Subcutaneous abdominal adipose tissue (tissue), 5 donors: ENCODE measurements at regions not wholly inside any gene's neighbourhood (a gene's known extent, or its start where the extent isn't known, plus 50 kb on each side); places are given as distances from the start of the nearest gene placed in this dataset.

Experiments
- H3K27ac ChIP-seq: one replicate; pipeline ENCODE4 v1.7.0; 2013; ENCODE audit warnings: low read depth, mild to moderate bottlenecking, inconsistent platforms, low read length, moderate library complexity
- H3K27me3 ChIP-seq, 5 donors: one replicate each; pipeline ENCODE4 v1.7.0; 2013; ENCODE audit warnings: low read length in 5 of 5, inconsistent platforms in 1 of 5; ENCODE audit not compliant: control insufficient read depth in 5 of 5, insufficient read depth in 4 of 5
- H3K36me3 ChIP-seq, 5 donors: one replicate each; pipeline ENCODE4 v1.7.0; 2013; ENCODE audit warnings: low read length in 5 of 5; ENCODE audit not compliant: control insufficient read depth in 5 of 5, insufficient read depth in 5 of 5
- H3K4me1 ChIP-seq, 5 donors: one replicate each; pipeline ENCODE4 v1.7.0; 2013; ENCODE audit warnings: low read length in 5 of 5, mild to moderate bottlenecking in 3 of 5, moderate library complexity in 1 of 5; ENCODE audit not compliant: control insufficient read depth in 5 of 5, insufficient read depth in 5 of 5
- H3K4me3 ChIP-seq, 5 donors: one replicate each; pipeline ENCODE4 v1.7.0; 2013; ENCODE audit warnings: low read length in 5 of 5, low read depth in 1 of 5
- H3K9ac ChIP-seq, 5 donors: one replicate each; pipeline ENCODE4 v1.7.0; 2013; ENCODE audit warnings: low read length in 5 of 5, mild to moderate bottlenecking in 4 of 5, moderate library complexity in 3 of 5
- H3K9me3 ChIP-seq, 5 donors: one replicate each; pipeline ENCODE4 v1.7.0; 2013; ENCODE audit warnings: low read length in 5 of 5; ENCODE audit not compliant: control insufficient read depth in 5 of 5
- donor health status: healthy.
- donor health status: healthy.
- donor health status: healthy.
- donor health status: healthy.
- donor health status: healthy.

DNA sequence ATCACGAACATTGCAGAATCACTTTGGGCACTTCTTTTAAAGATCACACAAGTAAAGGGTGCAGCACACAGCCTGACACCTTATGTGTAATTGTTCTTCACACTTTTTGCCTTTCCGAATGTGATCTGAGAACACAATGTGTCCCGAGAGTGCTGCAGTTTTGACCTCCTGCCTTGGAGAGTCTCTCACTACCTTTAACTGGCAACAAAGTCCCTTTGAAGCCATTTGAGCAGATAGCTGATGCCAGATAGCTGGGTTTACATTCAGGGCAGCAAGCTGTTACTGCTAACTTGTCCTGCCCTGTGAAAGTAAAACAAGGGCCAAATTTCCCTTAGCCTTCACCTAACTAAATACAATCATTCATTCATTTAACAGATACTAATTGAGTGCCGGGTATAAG, 411.0 kb upstream of the DYNLRB2 start:
- peaks cover 3 to 7% (median 5%) of the 10 kb centered on the region in 5 donors for H3K4me1 ChIP-seq
- H3K9me3 ChIP-seq: peaks cover 0 to 5% (median 0%) of the 10 kb centered on the region in 5 donors
- H3K27ac ChIP-seq: no peak overlapping the region
- H3K27me3 ChIP-seq: no peaks in the 10 kb centered on the region
- H3K4me3 ChIP-seq: no peak overlapping the region
- no peak overlapping the region for H3K9ac ChIP-seq
- no peaks in the 10 kb centered on the region for H3K36me3 ChIP-seq

DNA sequence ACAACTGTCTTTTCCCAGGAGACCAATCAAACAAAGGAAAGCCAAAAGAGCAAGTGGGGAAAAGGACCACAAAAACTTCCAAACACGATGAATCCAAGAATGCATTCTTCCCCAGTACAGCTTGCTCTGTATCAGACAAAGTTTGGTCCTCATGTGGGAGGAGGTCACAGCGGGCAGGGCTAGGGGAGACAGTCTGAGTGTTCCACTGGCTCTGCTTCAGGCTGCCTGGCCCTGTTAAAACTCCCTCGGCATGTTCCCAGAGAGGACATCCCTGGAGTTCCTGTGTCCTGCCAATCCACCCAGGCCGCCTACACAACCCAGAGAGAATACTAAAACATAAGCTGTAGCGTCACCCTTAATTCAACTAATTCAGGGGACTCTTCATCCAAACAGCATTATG, 415.1 kb upstream of the DYNLRB2 start:
- Histone ChIP-seq H3K4me1 (peaks cover 3 to 15% (median 5%) of the 10 kb centered on the region in 5 donors), H3K4me3 (no peak overlapping the region), H3K27ac (no peak overlapping the region), H3K9ac (no peak overlapping the region), H3K36me3 (no peaks in the 10 kb centered on the region), H3K27me3 (no peaks in the 10 kb centered on the region), H3K9me3 (no peaks in the 10 kb centered on the region)

DNA sequence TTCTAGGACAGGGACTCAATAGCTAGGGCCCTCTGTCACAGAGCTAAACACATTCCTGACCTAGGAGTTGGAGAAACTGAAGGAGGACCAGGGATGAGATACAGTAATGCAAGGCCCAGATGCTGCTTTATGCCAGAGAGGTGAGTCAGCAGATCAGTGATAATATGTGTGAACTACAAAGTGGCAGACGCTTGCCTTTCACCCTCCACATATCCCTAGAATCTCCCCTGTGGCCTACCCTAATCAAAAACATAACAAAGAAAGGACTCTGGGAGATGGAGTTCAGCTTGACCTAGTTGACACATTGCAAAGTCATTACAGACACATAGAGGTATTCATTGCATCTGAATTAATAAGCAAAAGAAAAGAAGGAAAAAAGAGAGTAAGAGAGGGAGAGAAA, 417.6 kb upstream of the DYNLRB2 start:
- no peaks in the 10 kb centered on the region for H3K27me3 ChIP-seq

DNA sequence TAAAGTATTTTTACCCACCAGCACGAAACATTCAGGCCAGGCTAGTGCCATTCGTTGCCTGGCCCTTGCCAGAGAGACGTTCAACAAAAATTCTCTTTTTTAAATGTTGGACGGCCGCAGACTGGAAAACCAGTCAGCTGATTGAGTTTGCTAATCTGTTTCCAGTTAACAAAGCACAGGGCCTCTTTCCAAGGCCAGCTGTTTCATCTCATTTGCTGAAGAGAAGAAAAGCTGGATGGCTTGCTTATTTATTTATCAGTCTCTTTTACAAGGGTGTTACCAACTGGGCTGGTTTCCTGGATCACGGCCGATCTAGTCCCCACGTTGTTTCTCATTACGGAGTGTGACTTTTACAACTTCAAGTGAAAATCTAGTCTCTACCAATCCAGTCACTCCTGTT, 418.7 kb upstream of the DYNLRB2 start:
- peaks cover 3 to 15% (median 5%) of the 10 kb centered on the region in 5 donors for H3K4me1 ChIP-seq
- no peak overlapping the region for H3K27ac ChIP-seq
- no peaks in the 10 kb centered on the region for H3K9me3 ChIP-seq
- H3K27me3 ChIP-seq: no peaks in the 10 kb centered on the region
- H3K4me3 ChIP-seq: no peak overlapping the region
- no peaks in the 10 kb centered on the region for H3K36me3 ChIP-seq
- H3K9ac ChIP-seq: no peak overlapping the region

More for the DNA sequence above, 417.6 kb upstream of the DYNLRB2 start:
- H3K4me1 ChIP-seq: peaks cover 3 to 15% (median 5%) of the 10 kb centered on the region in 5 donors
- H3K9me3 ChIP-seq: no peaks in the 10 kb centered on the region
- no peak overlapping the region for H3K27ac ChIP-seq
- no peak overlapping the region for H3K9ac ChIP-seq
- H3K4me3 ChIP-seq: no peak overlapping the region
- H3K36me3 ChIP-seq: no peaks in the 10 kb centered on the region

DNA sequence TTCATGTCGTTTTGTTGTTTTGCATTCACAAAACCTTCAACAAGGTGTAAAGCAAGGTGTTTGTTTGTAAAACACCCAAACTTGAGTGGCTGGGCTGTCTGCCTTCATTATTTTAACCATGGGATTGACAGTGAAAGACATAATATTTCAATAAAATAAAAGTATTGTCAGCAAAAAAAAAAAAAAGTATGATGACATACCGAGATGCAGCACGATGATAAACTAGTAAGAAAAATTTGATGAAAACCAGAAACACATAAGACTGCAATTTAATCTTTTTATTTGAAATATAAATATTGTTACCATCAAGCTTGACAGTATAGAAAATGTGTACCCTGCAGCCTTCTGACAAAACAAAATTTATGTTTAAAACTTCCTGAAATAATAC, 419.3 kb upstream of the DYNLRB2 start:
- H3K9me3 ChIP-seq: no peaks in the 10 kb centered on the region
- H3K27ac ChIP-seq: no peak overlapping the region
- no peaks in the 10 kb centered on the region for H3K27me3 ChIP-seq
- no peak overlapping the region for H3K4me3 ChIP-seq
- H3K9ac ChIP-seq: no peak overlapping the region
- H3K36me3 ChIP-seq: no peaks in the 10 kb centered on the region
- peaks cover 3 to 15% (median 5%) of the 10 kb centered on the region in 5 donors for H3K4me1 ChIP-seq

DNA sequence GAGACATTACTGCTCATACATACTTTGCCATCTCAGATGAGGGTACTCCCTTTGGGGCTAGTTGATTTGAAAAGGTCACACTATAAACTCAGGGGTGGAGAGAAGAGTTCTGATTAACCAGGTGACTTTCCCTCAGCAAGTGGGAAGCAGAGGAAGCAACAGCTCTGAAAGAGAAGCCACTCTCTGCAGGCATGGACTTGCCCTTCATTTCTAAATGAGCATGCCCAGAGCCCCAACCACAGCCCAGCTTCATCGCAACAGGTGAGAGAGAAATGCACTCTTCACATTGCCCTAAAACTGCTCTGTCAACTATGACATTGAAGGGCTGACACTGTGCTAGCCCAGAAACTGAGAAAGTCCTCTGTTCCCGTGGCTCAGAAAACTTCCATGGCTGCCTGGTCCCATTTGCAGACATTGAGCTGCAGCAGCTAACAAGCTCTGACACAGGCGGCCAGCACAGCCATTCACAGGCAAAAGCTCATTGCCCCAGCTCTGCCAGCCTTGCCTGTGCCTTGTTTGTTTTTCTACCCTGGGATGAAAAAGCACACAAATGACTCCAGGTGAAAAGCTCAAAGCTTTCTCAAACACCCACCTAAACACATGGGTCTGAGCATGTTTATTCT, 419.8 kb upstream of the DYNLRB2 start:
- H3K9ac ChIP-seq: no peak overlapping the region
- no peak overlapping the region for H3K4me3 ChIP-seq
- H3K4me1 ChIP-seq: peaks cover 3 to 15% (median 5%) of the 10 kb centered on the region in 5 donors
- H3K27me3 ChIP-seq: no peaks in the 10 kb centered on the region
- H3K36me3 ChIP-seq: no peaks in the 10 kb centered on the region
- no peak overlapping the region for H3K27ac ChIP-seq
- H3K9me3 ChIP-seq: no peaks in the 10 kb centered on the region

DNA sequence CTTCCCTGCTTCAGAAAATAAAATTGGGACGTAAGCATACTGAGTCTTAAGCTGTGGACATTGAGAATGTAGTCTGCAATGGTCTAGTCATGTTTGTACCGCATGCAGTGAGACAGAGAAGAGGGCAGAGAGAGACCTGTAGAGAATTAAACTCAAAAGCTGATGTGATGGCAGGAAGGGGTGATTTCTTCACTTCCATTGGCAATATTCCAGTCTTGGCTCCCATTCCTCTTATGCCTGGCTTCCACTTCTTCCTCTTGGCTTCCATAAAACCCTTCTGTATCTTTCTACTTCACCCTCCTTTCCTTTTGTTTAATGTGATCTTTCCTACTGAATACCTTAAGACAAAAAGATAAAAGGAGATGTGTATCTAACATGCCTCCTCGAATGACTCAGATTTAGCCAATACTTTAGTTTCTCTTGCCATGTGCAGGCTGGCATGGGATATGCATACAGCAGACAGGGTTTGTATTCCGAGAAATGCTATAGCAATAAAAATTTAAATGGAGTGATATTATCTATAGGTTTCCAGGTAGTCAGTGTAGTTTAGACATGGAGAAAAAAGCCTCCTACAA, 423.1 kb upstream of the DYNLRB2 start:
- H3K9me3 ChIP-seq: no peaks in the 10 kb centered on the region
- H3K36me3 ChIP-seq: no peaks in the 10 kb centered on the region
- H3K27ac ChIP-seq: no peak overlapping the region
- no peak overlapping the region for H3K9ac ChIP-seq
- H3K27me3 ChIP-seq: no peaks in the 10 kb centered on the region
- H3K4me1 ChIP-seq: peaks cover 0 to 11% (median 4%) of the 10 kb centered on the region in 5 donors
- H3K4me3 ChIP-seq: no peak overlapping the region

DNA sequence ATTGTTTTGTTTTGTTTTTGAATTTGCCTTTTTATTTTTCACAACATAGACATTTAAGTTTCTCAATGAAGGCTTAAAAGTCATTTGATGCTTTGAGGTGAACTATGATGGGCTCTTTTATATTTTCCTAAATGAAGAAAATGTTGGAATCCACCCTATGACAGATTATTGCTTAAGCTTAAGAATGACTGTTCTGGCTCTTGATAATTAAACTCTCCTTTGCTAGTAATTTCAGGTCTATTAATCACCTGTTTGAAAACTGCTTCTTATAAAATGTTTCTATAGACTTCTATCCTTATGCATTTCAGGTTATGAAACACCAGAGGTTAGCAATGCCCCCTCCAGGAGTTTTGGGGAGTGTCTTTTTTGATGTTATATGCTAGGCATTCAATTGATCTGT, 424.1 kb upstream of the DYNLRB2 start:
- Histone ChIP-seq H3K27ac (no peak overlapping the region), H3K4me3 (no peak overlapping the region)

DNA sequence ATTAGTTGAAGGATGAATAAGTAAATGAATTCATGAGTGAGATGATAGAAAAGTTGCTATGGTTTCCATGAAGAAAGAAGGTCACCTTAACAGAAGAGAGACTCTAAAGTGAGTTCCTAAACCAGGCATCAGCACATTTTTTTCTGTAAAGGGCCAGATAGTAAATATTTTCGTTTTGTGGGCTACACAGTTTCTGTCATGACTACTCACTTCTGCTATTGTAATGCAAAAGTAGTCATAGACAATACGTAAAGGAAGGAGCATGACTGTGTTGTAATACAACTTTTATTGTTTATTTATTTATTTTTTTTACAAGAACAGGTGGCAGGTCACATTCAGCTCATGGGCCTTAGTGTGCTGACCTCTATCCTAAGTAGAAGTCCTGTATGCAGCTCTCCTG, 426.1 kb upstream of the DYNLRB2 start:
- no peaks in the 10 kb centered on the region for H3K9me3 ChIP-seq
- no peaks in the 10 kb centered on the region for H3K27me3 ChIP-seq
- no peak overlapping the region for H3K9ac ChIP-seq
- H3K27ac ChIP-seq: no peak overlapping the region
- H3K4me1 ChIP-seq: peaks cover 0 to 8% (median 0%) of the 10 kb centered on the region in 5 donors
- no peaks in the 10 kb centered on the region for H3K36me3 ChIP-seq
- H3K4me3 ChIP-seq: no peak overlapping the region

More for the DNA sequence above, 424.1 kb upstream of the DYNLRB2 start:
- Histone ChIP-seq H3K9ac (no peak overlapping the region), H3K4me1 (peaks cover 0 to 8% (median 0%) of the 10 kb centered on the region in 5 donors), H3K9me3 (no peaks in the 10 kb centered on the region), H3K36me3 (no peaks in the 10 kb centered on the region), H3K27me3 (no peaks in the 10 kb centered on the region)

DNA sequence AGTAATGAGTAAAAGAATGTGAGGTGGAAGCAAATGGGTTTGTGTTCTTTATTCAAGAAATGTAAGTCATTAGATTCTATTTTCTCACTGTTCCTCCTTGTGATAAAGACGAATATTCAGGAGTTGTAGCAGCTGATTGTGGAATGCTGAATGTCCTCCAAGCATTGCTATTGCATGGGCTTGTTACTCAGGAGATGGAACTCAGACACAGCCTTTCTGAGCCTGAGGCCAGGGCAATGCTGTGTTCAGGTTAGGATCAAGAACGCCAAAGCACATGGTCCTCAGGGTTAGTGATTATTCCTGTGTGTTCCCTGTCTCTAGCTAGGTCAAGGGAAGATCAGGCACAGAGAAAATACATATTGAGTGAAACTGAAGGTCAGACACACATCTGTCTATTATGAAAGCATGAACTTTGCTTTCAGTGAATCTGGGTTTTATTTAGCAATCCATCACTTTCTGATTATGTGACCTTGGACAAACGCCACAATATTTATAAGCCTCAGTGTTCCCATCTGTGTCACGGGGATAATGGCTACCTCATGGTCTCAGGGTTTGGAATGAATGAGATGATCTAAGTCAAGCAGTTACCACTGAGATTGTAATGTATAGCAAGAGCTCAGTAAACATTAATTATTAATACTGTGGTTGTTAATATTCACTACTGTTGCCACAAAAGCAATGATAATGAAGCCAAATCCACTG, 426.8 kb upstream of the DYNLRB2 start:
- H3K9ac ChIP-seq: no peak overlapping the region
- peaks cover 0 to 8% (median 0%) of the 10 kb centered on the region in 5 donors for H3K4me1 ChIP-seq
- H3K4me3 ChIP-seq: no peak overlapping the region
- H3K27me3 ChIP-seq: no peaks in the 10 kb centered on the region
- H3K9me3 ChIP-seq: no peaks in the 10 kb centered on the region
- H3K27ac ChIP-seq: no peak overlapping the region
- H3K36me3 ChIP-seq: no peaks in the 10 kb centered on the region
